Cardiac fibroblast (primary cell): ENCODE measurements at regions not wholly inside any gene's neighbourhood (a gene's known extent, or its start where the extent isn't known, plus 50 kb on each side); places are given as distances from the start of the nearest gene placed in this dataset.

ENCODE experiments used
- DNase-seq, 2 donors: peaks; one replicate each; pipeline versions ENCODE4 v3.0.0 to v3.0.0-alpha.2; 2010; ENCODE audit warnings: low read depth in 2 of 2
- H3K4me3 ChIP-seq, 2 donors: replicated peaks in 1 of 2; 1 replicate in 1 of 2; 2 replicates in 1 of 2; pipeline ENCODE4 v1.5.1; 2011; ENCODE audit warnings: low read depth in 2 of 2, low read length in 2 of 2, mild to moderate bottlenecking in 2 of 2, moderate library complexity in 1 of 2
- TF ChIP-seq, protein P1 (sequence below): IDR thresholded peaks from one replicate; pipeline ENCODE4 v1.5.1; 2011; ENCODE audit warnings: low read depth, mild to moderate bottlenecking, low read length, inconsistent platforms

- TF ChIP-seq, protein P1, sequence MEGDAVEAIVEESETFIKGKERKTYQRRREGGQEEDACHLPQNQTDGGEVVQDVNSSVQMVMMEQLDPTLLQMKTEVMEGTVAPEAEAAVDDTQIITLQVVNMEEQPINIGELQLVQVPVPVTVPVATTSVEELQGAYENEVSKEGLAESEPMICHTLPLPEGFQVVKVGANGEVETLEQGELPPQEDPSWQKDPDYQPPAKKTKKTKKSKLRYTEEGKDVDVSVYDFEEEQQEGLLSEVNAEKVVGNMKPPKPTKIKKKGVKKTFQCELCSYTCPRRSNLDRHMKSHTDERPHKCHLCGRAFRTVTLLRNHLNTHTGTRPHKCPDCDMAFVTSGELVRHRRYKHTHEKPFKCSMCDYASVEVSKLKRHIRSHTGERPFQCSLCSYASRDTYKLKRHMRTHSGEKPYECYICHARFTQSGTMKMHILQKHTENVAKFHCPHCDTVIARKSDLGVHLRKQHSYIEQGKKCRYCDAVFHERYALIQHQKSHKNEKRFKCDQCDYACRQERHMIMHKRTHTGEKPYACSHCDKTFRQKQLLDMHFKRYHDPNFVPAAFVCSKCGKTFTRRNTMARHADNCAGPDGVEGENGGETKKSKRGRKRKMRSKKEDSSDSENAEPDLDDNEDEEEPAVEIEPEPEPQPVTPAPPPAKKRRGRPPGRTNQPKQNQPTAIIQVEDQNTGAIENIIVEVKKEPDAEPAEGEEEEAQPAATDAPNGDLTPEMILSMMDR = no peak
- no peak overlapping the region for H3K4me3 ChIP-seq
Measured at GRCh38 chr3:189502676-189503257, 128.4 kb upstream of the TP63 start.

DNA sequence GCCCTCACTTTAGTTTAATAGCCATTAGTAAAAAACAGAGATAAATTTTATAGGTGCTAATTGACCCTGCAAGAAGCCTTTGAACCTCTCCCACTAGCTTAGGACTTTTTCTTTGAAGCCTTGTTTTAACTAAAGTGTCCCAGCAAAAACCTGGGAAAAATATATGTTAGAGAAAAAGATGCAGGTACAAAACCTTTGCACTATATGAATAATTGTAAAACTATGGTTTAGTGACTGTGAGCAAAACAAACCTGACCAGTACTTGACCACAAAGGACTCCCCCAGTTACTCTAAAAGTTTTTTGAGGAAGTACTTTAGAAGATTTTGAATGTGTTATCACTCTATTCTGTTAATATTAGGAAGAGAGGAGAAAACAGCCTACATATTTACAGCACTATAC is 123.3 kb upstream of the TP63 start:
- TF ChIP-seq, protein P1 = no peak
- DNase-seq = no peak
- H3K4me3 ChIP-seq = no peak overlapping the region

More at GRCh38 chr3:189502676-189503257, 128.4 kb upstream of the TP63 start:
- DNase-seq = no peak

DNA sequence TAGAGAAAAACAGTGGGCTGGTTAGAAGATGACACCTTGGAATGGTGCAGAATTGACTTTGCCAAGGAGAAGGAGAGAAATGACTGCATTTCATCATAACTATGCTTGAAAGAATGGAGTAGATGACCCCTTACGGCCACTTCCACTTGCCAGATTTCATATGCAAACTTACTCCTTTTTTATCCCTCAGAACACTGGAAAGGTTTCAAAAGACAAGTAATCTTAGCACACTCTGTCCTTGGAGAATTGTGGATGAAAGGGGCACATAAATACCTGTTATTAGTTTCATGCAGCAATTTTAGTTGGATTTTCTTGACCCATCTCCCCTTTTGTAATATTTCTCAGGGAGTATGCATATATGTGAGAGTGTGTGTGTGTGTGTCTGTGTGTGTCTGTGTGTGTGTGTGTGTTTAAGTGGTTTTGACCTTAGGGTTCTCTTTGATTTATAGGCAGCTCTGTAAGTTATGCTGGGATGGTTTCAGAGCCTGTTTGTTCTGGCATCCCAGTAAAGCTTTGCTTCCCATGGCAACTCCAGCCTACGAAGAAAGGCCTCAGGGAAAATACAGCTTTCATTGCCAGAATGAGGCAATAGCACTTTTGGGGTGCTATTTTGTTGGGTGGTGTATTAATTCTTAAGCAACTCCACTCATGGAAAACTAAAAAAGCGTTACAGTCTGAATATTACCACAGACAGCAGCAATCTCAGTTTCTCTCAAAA is 122.2 kb upstream of the TP63 start:
- TF ChIP-seq, protein P1 = no peak
- H3K4me3 ChIP-seq = no peak overlapping the region
- peak in 1 of 2 donors; percentile 5 for DNase-seq

- TF ChIP-seq, protein P1 = no peak
- H3K4me3 ChIP-seq = no peak overlapping the region
- DNase-seq = no peak
Measured at GRCh38 chr3:189512039-189512438, 119.2 kb upstream of the TP63 start.

GRCh38 chr3:189512821-189513220 is 118.4 kb upstream of the TP63 start:
- TF ChIP-seq, protein P1 = no peak

DNA sequence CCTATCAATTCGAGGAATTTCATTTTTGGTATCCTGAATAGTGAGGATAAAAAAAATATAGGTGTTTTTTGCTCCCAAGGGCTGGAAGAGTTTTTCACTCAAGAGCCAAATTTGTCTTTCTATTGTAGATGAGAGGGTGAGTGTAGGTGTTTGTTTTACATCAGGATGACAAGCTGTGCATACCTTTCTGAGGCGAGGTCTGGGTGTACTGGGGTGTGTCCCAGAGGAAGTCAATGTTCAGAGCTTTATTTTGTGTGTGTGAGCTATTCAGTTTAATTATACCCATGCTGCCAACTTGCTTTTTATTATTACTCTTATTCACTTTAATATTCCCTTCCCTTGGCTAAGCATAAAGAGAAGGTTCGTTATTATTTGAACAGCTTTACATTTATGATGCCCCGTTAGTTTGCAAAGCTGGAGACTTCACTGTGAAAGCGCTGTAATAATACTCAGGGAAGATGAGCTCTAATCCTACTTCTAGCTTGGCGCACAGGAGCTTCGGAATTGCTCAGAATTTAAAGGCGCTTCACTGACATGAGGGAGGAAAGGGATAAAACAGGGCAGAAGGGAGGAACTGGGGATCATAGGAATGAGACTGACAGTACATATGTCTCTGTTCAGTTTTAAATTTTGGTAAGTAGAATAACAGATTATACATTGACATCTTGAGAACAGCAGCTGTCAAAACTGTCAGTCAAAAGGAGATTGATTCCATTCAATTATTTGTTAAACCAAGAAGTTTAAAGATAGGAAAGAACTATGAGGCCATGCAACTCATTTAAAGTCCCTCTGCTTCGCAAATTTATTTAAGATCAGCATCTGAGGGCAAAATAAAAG is 117.7 kb upstream of the TP63 start:
- no peak for DNase-seq
- no peak overlapping the region for H3K4me3 ChIP-seq
- TF ChIP-seq, protein P1 = no peak

More at GRCh38 chr3:189512821-189513220, 118.4 kb upstream of the TP63 start:
- no peak for DNase-seq
- H3K4me3 ChIP-seq = no peak overlapping the region
